Esophagus mucosa (tissue), 1 donor: ENCODE measurements at regions not wholly inside any gene's neighbourhood (a gene's known extent, or its start where the extent isn't known, plus 50 kb on each side); places are given as distances from the start of the nearest gene placed in this dataset.
"Not testable (repeated sequence)": the region's sequence is repeated elsewhere in the genome, so short reads cannot be mapped to it uniquely, and the experiment has no call there.

Experiments used
- ATAC-seq: fragments of 200-7000 bp; cut with Tn5 transposase; one replicate; pipeline ENCODE4 v1.9.1; 2020
- donor health status: DM: yes; HTN: yes; CAD: no.

DNA sequence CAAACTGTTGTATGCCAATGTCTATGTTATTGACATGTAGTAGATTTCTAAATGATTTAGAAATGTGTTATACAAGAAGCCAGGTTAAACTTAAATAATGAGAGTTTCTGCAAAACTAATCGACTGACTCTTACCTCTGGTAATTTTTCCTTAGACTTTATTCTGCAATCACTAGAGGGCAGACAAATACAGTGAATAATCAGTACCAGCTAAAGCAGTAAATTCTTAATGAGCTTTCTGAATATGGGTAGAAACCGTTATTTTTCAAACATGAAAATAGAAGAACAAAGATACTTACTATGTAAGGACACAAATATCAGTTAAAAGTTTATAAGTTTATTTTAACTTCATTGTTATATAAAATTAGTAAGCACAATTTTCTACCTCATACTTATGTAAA is 97.9 kb upstream of the RGS1 start:
- no peak for ATAC-seq

DNA sequence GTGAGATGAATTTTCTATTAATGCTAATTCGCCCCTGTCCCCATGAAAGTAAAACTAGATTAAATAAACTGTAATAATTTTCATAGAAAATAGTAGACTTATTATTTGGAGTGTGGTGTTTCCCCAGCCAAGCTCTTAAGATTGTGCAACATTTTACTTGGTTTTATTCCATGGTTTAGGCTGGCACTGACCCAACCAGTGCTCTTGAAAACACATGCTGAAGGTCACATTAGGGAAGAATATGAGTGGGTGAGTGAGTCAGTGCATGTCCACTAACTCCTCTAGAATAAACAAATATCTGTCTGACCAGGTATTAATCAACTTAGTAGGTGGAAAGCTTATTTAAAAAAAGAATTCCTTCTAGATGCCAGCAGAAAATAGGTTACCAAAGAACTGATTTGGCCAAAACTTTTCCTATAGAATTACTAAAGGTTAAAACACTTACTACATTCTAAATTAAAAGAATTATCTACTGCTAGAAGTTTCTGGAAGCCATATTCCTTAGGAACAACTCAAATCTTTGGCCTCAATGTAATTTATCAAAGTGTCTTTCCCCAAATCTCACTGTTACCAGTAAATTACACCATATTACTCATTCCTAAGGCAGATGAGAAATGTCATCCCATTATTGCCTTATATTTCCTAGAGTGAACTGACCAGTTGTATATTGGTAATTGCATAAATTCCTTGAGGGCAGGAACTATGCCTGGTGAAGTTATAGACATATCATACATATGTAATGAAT is 89.7 kb upstream of the RGS1 start:
- peak; percentile 81 for ATAC-seq

DNA sequence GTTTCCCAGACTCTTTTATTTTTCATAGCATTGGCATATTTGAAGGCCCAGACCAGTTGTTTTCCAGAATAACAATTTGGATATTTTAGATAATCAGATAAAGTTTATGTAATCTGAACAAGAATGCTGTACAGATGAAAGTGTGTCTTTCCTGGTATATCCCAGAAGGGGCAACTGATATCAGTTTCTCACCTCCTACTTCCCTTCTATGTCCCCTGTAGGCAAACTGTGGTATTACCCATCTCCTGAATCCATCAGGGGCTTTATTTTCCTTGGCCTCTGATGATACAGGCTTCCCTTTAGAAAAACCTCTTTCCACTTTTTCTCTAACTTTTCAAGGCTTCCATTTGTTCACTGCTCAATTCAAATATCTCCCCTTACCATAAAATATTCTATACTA is 87.5 kb upstream of the RGS1 start:
- no peak for ATAC-seq

DNA sequence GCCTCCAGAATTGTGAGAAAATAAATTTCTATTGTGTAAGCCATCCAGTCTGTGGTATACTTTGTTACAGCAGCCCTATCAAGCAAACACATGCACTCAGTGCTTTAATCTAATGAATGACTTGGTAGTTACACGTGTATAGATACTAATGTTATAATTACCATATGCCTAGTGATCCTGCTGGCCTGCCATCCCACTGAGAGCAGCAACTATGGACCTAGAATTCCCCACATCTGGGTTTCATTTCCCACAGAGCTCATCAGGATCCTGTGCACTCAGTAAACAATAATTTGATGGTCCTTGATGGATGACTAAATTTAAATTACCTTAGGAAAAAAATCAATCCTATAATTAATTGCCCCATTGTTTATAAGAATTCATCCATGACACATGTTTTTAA is 86.5 kb upstream of the RGS1 start:
- ATAC-seq = no peak

DNA sequence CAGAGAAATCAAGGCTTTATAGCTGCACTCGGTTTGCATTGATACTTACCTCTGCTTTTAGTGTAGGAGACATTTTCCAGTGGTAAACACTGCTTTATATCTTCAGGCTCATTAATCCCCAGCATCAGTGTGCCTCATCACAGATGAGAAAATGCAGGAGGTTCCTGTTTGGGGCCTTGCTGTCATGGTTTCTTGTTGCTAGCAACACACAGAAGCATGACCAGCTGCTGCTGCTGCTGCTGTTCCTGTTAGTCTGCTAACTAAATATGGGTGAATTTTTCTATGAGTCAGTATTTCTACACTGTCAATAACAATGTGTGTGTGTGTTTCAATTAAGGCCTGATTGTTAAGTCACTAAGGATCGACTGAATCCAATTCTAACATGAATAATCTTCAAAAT is 85.8 kb upstream of the RGS1 start:
- peak; percentile 93 for ATAC-seq

DNA sequence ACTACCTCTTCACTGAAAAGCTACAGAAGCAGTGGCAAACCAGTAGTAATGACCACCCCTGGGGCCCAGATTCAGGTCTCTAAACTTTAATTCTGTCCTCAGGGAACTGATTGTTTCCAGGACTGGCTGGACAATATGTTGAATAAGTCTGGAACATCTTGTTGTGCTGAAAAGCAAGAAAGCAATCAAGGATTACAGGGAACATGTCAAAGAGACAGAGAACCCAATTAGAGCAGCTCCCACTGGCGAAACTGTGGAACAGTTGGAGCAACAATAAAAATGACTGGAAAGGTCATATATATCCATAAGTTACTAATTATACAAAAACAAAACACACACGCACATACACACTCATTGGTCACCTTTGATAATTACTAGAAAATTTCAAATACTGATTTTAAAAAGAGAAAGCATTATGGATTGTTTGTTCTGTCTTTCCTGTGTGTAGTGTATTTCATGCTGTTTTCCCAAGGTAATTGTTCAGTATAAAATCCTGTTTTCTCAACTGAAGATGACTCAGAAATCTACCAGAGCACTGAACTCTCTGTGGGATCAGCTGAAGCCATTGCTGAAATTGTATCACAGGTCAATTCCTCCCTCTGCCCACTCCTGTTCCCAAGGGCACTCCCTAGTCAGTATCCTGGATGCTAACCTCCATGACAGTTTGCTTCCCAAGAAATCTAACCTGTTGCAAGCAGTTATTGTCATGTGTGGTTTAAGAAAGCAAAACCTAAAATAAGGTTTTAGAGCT is 83.6 kb upstream of the RGS1 start:
- ATAC-seq = no peak

DNA sequence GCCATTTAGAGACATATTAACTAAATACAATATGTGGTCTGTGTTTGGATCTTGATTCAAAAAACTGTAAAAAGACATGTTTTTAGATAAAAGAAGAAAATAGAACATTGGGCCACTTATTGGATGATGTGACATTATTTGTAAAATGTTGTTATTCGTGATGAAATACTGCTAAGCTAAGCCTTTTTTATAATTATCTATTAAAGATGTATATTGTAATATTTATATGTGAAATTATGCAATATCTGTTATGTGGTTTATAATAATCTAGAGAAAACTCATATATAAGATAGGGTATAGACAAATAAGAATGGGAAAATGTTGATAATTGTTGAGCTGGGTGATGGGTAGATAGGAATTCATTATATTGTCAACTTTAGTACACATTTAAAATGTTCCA is 82.0 kb upstream of the RGS1 start:
- ATAC-seq = no peak

DNA sequence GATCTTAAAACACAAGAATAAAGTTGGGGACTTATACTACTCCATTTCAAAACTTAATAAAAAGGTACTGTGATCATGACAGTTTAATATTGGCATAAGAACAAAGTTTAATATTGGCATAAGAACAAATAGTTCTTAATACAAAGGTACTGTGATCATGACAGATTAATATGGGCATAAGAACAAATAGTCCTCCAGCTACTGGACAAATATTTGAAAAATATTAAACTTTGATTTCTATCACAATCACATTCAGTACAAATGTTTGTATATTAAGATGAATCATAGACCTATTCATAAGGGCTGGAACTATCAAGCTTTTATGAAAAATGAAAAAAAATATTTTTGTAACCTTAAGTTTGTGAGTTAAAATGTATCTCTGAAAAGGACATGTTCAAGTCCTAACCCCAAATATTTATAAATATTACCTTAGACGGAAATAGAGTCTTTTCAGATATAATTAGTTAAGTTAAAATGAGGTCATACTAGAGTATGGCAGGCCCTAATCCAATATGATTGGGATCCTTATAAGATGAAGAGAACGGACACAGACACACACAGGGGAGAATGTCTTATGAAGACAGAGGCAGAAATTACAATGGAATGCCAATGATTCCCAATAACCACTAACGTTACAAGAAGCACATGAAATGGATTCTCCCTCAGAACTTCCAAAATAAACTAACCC is 79.1 kb upstream of the RGS1 start:
- no peak for ATAC-seq

DNA sequence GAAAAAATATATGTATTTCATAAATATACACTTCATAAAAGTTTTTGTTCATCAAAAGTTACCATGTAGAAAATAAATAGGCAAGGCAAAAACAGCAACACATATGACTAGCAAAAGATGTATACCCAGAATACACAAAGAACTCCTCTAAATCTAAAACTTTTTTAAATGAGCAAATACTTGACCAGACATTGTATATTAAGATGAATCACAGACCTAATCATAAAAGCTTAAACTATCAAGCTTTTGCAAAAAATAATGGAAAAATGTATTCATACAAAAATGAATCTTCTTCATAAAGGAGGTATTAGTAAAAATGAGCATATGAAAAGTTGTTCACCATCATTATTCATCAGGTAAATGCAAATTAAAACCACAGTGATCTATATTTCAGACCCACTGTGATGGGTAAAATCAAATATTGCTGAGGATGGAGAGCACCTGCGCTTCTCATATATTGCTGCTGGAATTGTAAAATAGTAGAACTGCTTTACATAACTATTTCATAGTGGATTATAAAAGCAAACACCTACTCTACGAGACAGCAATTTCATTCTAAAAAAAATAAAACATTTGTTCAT is 78.3 kb upstream of the RGS1 start:
- ATAC-seq = no peak

DNA sequence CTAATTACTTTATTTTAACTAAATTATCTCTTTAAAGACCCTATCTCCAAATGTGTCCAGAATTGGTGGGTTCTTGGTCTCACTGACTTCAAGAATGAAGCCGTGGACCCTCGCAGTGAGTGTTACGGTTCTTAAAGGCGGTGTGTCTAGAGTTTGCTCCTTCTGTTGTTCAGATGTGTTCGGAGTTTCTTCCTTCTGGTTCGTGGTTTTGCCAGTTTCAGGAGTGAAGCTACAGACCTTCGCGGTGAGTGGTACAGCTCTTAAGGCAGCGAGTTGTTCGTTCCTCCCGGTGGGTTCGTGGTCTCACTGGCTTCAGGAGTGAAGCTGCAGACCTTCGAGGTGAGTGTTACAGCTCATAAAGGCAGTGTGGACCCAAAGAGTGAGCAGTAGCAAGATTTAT is 77.5 kb upstream of the RGS1 start:
- not testable (repeated sequence) for ATAC-seq

DNA sequence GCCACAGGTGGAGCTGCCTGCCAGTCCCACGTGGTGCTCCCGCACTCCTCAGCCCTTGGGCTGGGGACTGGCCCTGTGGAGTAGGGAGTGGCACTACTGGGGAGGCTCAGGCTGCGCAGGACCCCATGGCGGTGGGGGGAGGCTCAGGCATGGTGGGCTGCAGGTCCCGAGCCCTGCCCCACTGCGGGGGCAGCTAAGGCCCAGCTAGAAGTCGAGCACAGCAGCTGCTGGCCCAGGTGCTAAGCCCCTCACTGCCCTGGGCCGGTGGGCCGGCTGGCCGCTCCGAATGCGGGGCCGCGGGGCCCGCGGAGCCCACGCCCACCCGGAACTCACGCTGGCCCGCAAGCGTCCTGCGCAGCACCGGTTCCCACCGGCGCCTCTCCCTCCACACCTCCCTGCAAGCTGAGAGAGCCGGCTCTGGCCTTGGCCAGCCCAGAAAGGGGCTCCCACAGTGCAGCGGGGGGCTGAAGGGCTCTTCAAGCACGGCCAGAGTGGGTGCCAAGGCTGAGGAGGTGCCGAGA is 76.5 kb upstream of the RGS1 start:
- ATAC-seq = not testable (repeated sequence)

DNA sequence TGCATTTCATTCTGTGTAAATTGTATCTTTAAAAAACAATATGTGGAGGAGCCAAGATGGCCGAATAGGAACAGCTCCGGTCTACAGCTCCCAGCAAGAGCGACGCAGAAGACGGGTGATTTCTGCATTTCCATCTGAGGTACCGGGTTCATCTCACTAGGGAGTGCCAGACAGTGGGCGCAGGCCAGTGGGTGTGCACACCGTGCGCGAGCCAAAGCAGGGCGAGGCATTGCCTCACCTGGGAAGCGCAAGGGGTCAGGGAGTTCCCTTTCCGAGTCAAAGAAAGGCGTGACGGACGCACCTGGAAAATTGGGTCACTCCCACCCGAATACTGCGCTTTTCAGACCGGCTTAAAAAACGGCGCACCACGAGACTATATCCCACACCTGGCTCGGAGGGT is 75.0 kb upstream of the RGS1 start:
- ATAC-seq = not testable (repeated sequence)

DNA sequence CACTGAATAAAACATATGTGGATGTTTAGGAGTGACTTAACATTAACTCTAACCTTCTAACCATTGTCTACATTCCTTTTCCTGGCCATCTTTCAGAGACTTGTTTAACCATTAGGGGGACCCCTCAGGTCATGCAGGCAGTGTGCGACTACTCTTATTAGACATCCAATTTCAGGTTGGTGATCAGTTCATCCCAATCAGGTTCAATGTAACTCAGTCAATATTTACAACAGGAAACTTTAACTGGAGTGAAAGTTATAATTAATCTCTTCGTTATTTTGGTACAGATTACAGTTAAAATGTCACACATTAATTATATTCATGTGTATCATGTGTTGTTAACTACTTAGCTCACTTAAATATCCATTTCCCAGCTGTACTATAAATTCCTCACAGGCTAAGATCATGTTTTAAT is 68.8 kb upstream of the RGS1 start:
- no peak for ATAC-seq

DNA sequence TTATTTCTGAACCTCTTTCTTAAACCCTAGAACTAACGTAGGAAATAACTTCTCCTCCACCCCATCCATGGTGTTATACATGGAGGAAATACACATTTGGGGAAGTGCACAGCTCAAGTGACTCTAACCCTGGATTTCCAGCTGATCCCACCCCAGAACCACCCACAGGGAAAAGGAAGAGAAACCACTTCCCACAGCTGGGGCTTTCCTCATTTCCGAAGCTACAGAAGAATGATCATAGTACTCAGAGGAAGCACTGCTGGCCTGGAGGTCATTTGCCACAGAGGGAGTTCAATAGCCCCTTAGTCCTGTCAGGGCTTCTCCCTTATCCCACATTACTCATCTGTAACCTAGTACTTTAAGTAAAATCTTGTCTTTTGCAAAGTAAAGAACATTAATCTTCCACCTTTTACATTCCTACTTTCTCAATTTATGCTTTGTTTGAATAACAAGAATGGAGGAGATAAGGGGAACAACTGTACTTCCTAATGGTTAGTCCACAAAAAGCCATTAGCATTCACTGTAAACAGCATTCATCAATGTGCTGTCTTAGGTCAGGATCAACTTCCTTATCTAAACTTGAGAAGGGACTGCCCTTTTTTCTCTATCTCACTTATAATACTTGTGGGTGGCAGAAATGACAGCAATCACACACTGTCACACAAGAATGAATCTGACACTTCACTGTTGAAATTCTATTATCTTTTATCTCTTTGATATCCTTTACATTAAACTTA is 63.0 kb upstream of the RGS1 start:
- no peak for ATAC-seq

DNA sequence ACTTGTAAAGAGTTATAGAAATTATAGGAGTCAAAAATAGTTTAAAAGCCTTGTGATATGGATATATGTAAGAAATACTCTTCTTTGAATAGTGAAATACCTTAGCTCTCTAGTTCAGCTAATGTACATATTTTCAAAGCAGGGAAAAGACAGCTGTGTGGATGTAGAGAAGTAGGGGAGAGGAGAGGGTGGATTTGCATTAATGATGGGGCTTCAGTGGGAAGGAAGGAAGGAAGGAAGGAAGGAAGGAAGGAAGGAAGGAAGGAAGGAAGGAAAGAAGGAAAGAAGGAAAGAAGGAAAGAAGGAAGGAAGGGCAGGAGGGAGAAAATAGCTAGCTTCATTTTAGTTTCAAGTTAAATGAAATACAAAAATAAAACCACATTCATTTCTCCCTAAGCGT is 62.4 kb upstream of the RGS1 start:
- ATAC-seq = no peak

DNA sequence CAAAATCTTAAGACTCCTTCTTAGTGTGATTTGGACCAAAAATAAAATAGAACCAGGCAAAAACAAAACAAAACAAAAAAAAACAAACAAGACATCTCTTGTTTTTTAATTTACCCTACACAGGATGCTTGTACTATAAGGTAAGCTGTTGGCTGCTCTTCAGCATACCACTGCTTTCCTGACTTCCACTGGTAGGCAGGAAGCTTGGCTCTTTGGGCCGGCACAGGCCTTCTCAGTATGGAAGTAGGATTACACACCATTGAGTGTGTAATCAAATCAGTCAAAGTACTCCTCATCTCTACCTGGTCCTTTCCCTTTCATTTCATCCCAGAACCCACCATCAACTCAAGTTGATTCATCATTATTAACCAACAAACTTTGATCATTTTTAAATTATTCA is 61.9 kb upstream of the RGS1 start:
- ATAC-seq = no peak

DNA sequence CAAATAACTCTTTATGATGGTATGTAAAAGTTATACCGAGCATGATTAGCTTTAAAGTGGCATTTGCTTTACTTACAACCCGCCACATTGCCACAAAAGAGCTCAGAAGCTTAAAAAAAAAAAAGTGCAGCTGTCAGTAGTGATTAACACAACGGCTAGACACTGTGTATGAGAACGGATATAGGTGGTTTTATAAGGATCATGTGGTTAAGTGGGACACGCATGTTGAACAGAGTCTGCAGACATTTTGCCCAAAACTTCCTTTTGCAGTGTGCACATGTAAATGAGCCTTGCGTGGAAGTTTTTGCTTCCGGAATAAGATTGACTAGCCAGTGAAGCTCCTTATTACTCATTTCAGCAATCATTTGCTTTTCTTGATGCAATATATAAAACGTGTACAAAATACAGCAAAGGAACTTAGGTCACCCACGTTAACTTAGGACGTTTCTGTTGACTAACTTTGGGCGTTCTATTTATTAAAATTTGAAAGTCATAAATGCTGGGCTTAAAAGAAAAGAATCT is 58.7 kb upstream of the RGS1 start:
- peak; percentile 83 for ATAC-seq

DNA sequence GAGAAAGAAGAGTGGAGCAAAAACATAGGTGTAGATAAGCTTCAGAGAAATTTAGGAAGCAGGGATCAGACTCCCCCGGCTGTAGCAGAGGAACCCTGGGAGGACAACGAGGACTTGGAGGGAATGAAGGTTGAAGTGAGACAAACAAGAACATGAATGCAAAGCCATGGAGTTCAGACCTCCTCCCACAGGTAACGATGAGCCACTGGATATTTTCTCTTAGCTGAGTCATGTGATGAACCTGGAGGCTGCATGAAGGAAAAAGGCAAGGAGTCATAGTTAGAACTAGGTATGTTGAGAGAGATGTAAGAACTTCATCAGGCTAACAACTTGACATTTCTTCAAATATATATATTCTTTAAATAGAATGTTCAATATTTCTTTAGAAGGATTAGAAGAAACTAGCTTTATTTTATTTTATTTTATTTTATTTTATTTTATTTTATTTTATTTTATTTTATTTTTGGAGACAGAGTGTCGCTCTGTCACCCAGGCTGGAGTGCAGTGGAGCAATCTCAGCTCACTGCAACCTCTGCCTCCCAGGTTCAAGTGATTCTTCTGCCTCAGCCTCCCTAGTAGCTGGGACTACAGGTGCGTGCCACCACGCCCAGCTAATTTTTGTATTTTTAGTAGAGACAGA is 57.7 kb upstream of the RGS1 start:
- not testable (repeated sequence) for ATAC-seq

DNA sequence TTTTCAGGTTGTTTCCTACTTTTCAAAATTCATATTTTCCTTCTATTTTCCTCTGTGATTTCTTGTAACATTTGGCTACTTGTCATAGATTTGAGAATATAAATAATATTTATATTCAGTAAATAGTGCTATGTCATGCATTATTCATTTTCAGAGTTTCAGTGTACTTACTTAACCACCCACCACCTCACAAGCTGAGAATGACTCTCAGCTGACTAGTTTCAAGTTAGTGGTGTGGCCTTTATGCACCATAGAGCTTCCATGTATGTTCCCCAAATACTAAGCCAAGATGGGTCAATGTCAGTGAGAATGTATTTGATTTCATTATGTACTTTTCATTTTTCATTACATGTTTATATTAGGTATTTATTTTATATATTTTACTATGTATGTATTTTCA is 56.9 kb upstream of the RGS1 start:
- ATAC-seq = no peak

DNA sequence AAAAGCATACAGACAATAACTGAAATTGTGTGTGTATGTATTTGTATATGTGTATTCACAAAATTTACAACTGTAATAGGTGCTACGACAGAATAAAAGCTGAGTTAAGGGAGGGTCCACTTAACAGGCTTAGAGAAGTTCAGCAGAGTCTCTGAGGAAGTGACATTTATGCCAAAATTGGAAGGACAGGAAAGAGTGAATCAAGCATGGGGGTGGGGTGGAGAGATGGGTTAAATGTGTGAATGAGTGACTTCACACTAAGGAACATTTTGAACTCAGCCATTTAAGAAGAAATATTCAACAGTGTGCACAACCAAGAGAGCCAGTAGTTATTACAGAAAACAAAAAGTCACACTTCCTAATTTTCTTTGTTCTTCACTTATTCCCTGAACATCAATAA is 53.8 kb upstream of the RGS1 start:
- no peak for ATAC-seq

DNA sequence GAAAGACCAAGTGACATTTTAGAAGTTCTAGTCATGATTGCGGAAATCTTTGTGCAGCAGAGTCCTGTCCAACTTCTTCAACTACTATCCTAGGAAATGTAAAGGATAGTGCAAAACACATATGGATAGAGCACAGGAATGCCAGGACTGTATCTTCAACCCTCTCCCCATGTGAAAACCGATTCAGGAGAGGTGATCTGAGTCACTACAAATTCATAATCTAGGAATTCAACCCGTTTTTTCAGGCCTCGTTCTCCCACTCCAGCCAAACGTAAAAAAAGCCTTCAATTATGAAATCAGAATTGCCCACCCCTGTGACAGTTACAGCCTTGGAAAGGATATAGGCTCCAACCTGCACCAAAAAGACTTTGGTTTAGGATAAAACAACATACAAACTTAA is 52.9 kb upstream of the RGS1 start:
- no peak for ATAC-seq

DNA sequence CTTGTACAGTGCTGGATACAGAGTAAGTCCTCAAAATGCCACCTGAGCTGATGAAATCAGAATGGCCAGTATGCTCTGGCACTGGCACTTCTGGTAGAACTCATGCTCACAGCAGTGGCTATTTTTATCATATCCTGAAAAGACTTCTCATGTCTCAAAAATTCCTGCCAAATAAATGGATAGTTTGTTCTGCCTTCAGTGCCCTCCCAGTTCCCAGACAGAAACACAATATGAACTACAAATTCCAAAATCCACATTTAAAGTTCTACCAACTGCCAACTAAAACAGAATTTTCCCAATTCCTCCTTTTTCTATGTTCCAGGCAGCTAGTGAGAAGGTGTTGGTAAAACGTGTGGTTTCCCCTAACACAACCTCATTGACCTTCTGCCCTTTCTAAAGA is 51.4 kb upstream of the RGS1 start:
- no peak for ATAC-seq
